GM10266 (cell line): ENCODE measurements at regions not wholly inside any gene's neighbourhood (a gene's known extent, or its start where the extent isn't known, plus 50 kb on each side); places are given as distances from the start of the nearest gene placed in this dataset.

ENCODE experiments used
- DNase-seq: peaks from one replicate; pipeline ENCODE4 v3.0.0; 2012; ENCODE audit errors: extremely low spot score
- TF ChIP-seq, protein P1 (sequence below): IDR thresholded peaks from 2 replicates; pipeline ENCODE4 v1.5.1; 2012; ENCODE audit warnings: mild to moderate bottlenecking, low read depth; ENCODE audit not compliant: control insufficient read depth, insufficient read depth; ENCODE audit errors: missing control alignments

DNA sequence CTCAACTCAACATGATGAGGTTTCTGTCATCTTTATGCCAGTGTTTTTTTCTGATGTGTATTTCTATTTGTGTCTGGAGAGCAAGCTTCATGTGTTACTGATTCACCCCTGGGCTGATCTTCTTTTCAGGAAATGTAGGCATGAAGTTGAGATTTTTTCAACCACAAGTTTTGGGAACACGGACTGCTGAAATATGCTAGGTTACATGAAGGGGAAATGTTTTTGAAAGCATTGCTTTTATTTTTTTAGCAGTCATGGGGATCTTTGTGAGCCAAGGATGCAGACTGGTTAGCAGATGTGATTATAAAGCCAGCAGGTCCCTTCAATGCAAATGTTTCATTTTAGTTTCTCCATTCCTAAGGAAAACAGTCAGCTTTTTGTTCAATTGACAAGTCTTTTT is 219.3 kb upstream of the COL8A1 start:
- no peak for DNase-seq
- TF ChIP-seq, protein P1, sequence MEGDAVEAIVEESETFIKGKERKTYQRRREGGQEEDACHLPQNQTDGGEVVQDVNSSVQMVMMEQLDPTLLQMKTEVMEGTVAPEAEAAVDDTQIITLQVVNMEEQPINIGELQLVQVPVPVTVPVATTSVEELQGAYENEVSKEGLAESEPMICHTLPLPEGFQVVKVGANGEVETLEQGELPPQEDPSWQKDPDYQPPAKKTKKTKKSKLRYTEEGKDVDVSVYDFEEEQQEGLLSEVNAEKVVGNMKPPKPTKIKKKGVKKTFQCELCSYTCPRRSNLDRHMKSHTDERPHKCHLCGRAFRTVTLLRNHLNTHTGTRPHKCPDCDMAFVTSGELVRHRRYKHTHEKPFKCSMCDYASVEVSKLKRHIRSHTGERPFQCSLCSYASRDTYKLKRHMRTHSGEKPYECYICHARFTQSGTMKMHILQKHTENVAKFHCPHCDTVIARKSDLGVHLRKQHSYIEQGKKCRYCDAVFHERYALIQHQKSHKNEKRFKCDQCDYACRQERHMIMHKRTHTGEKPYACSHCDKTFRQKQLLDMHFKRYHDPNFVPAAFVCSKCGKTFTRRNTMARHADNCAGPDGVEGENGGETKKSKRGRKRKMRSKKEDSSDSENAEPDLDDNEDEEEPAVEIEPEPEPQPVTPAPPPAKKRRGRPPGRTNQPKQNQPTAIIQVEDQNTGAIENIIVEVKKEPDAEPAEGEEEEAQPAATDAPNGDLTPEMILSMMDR: no peak

DNA sequence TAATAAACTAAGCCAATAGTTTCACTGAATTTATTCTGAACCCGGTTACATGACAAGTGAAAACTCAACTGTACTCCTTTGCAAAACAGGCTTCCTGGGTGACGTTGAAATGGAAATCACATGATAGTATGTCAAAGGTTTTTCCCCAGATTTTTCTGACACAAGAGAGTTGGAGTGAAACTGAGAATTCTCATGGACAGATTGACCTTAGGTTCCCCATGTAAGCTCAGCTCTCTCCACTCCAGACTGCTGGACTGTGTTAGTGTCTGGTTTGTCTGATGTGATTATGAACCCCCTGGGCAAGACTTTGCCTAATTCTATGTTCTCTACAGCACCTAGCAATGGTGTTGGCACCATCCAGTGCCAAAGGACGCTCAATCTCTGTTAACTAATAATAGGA is 219.7 kb upstream of the COL8A1 start:
- DNase-seq: peak; percentile 44
- TF ChIP-seq, protein P1: no peak

DNA sequence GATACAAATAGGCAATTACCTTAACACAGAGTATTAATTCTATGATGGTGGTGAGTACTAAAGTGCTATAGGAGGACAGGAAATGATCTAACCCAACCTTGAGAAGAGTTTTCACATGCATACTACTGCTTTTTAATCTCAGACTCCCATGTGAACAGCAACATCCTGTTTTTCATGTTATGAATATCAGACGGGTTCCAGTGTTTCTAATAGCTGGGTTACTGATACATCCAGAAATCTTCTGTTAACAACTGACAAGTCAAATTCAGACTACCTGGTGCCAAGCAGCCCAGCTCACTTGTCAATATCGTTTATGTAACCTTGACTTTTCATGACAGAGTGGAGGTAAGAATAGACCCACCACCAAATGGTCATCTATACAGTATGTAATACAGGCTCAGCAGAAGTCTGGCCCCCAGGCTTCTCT is 220.2 kb upstream of the COL8A1 start:
- DNase-seq: peak; percentile 48
- TF ChIP-seq, protein P1: no peak

DNA sequence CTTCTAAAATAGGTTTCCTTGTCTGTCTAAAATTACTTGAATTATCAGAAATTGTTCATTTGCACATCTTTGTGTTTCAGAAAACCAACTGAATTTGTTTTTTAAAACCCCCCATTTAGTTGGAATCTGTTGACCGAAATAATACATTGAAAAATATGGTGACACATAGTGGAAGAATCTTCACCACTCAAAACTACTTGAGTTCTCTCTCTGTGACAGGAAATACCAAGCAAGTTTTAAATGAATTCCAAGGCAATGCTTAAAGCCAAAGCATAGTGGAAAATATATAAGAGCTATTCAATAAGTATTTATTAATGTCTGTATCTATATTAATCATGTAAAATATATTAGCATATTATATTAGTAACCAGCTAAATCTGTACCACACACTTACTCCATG is 224.9 kb upstream of the COL8A1 start:
- no peak for DNase-seq
- TF ChIP-seq, protein P1: no peak

DNA sequence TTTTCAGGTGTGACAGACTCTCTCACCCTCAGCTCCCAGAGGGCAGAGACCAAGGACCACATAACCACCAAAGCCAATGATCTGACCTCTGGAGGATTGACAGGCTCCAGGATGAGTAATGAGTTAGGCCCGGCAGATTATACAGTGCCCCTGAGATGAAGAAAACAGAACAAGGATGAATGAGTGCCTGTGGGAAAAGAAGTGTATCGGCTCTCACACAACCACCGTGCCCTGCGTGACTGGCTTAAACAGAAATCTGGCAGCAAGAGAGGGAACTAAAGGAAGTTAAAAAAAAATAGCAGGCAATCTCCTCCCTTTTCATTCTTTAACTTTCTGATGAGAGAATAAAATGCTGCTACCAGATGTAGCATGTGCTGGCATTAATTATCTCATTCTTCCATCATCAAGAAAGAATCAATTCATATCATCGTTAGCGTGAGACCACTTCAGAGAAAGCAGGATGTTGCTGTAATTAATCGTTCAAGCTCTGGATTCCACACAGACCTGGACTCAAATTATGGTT is 227.5 kb upstream of the COL8A1 start:
- peak; percentile 10 for DNase-seq
- TF ChIP-seq, protein P1: no peak

DNA sequence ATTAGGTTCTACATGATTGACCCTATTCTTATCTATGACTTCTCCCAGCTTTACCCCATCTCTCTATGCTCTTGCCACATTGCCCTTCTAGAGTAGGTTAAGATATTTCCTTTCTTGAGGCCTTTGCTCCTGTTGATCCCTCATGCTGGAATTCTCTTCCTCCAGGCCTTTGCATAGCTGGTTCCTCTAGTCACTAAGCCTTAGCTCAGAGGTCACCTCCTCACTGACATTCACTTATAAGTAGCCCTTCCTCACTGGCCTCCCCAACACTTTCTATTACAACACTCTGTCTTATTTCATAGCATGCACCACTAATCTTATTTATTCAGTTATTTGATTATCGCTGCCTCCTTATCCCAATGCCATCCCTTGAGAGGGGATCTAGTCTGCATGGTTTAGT is 228.4 kb upstream of the COL8A1 start:
- TF ChIP-seq, protein P1: no peak
- no peak for DNase-seq

DNA sequence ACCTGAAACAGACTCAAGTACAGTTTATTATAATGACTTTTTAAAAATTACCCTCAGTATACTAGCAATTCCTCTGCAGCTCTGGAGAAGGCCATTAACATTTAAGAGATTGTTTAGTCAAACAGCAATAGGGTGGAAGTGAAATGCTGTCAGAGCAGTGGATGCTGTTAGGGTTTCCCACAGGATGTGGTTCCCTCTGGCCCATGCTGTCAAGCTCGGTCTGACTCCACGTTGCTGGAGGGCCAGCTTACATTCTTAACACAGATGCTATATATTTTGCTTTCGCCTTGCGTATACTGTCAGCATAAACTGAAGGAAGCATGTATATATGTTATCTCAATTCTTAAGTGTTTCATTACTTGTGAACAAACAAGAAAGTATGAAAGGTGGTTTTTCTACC is 231.1 kb upstream of the COL8A1 start:
- TF ChIP-seq, protein P1: no peak
- no peak for DNase-seq
